Esophagus muscularis mucosa (tissue), 4 donors: ENCODE measurements at regions not wholly inside any gene's neighbourhood (a gene's known extent, or its start where the extent isn't known, plus 50 kb on each side); places are given as distances from the start of the nearest gene placed in this dataset.

Experiments
- EP300 ChIP-seq: sonication (generic); formaldehyde crosslinking; IDR thresholded peaks from one replicate; pipeline ENCODE4 v1.6.1; 2017; ENCODE audit warnings: antibody characterized with exemption
- POLR2A ChIP-seq: fragments of 450-650 bp; IDR thresholded peaks from one replicate; pipeline ENCODE4 v1.6.1; 2017; ENCODE audit warnings: antibody characterized with exemption, moderate library complexity, mild to moderate bottlenecking, low read depth
- TF ChIP-seq, protein P1 (sequence below), 3 experiments: fragments of 200-600 bp in 2 of 3; fragments of 450-650 bp in 1 of 3; sonication (generic) in 2 of 3; IDR thresholded peaks; one replicate each; pipeline ENCODE4 v1.5.1; 2017 to 2019; ENCODE audit warnings: antibody characterized with exemption in 3 of 3, mild to moderate bottlenecking in 2 of 3, moderate library complexity in 1 of 3

DNA sequence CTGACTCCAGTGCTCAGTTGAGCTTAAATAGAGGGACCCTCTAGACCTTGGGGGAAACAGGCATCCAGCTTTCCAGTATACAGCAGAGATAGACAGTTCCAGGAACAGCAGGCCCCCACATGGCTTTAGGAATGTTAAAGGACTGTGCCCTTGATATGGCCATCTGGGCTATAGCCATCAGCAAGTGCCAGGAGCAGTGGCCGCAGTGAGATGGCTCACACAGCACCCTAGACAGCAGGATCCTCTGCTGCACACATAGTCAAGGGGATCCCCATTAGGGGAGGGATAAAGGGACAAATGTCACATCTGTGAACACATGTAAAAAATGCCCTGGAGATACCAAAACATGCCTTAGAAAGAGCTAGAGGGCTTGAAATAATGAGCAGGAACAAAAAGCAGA, 213.4 kb downstream of the PTH2R start:
- TF ChIP-seq, protein P1, sequence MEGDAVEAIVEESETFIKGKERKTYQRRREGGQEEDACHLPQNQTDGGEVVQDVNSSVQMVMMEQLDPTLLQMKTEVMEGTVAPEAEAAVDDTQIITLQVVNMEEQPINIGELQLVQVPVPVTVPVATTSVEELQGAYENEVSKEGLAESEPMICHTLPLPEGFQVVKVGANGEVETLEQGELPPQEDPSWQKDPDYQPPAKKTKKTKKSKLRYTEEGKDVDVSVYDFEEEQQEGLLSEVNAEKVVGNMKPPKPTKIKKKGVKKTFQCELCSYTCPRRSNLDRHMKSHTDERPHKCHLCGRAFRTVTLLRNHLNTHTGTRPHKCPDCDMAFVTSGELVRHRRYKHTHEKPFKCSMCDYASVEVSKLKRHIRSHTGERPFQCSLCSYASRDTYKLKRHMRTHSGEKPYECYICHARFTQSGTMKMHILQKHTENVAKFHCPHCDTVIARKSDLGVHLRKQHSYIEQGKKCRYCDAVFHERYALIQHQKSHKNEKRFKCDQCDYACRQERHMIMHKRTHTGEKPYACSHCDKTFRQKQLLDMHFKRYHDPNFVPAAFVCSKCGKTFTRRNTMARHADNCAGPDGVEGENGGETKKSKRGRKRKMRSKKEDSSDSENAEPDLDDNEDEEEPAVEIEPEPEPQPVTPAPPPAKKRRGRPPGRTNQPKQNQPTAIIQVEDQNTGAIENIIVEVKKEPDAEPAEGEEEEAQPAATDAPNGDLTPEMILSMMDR (IDR thresholded peaks at IDR 0.05) = no peak
- TF ChIP-seq POLR2A = no peak
- no peak for TF ChIP-seq EP300
